Mesenchymal stem cell (in vitro differentiated cells and primary cell): ENCODE measurements at regions not wholly inside any gene's neighbourhood (a gene's known extent, or its start where the extent isn't known, plus 50 kb on each side); places are given as distances from the start of the nearest gene placed in this dataset.

ENCODE experiments used
- DNase-seq: peaks from one replicate; pipeline ENCODE4 v3.0.0-alpha.2; 2013
- H2AFZ ChIP-seq: one replicate; pipeline ENCODE4 v1.6.1; 2013; ENCODE audit warnings: low read depth, mild to moderate bottlenecking, control low read depth, inconsistent platforms, low read length, moderate library complexity
- H2AK5ac ChIP-seq: 2 replicates; pipeline ENCODE4 v1.6.1; 2013; ENCODE audit warnings: low read length, moderate library complexity, mild to moderate bottlenecking, inconsistent platforms; ENCODE audit not compliant: severe bottlenecking
- H2BK120ac ChIP-seq: one replicate; pipeline ENCODE4 v1.6.1; 2013; ENCODE audit warnings: low read depth, mild to moderate bottlenecking, inconsistent platforms, low read length, moderate library complexity
- H2BK12ac ChIP-seq, 2 experiments: one replicate each; pipeline ENCODE4 v1.6.1; 2013; ENCODE audit warnings: inconsistent platforms in 2 of 2, low read length in 2 of 2, mild to moderate bottlenecking in 2 of 2, moderate library complexity in 2 of 2, control low read depth in 1 of 2
- H2BK15ac ChIP-seq: one replicate; pipeline ENCODE4 v1.6.1; 2013; ENCODE audit warnings: mild to moderate bottlenecking, low read depth, inconsistent platforms; ENCODE audit not compliant: poor library complexity, severe bottlenecking
- H2BK5ac ChIP-seq: 2 replicates; pipeline ENCODE4 v1.6.1; 2013; ENCODE audit warnings: low read depth, mild to moderate bottlenecking, low read length, control low read depth, inconsistent platforms; ENCODE audit not compliant: poor library complexity, severe bottlenecking
- H3K14ac ChIP-seq, 2 experiments: one replicate each; pipeline ENCODE4 v1.6.1; 2013; ENCODE audit warnings: inconsistent platforms in 2 of 2, low read length in 2 of 2, control low read depth in 1 of 2, mild to moderate bottlenecking in 1 of 2, moderate library complexity in 1 of 2
- H3K18ac ChIP-seq, 2 experiments: one replicate each; pipeline ENCODE4 v1.6.1; 2013; ENCODE audit warnings: inconsistent platforms in 2 of 2, low read length in 2 of 2, control low read depth in 1 of 2, low read depth in 1 of 2, mild to moderate bottlenecking in 1 of 2
- H3K23ac ChIP-seq, 2 experiments: one replicate each; pipeline ENCODE4 v1.6.1; 2013; ENCODE audit warnings: inconsistent platforms in 2 of 2, low read length in 2 of 2, mild to moderate bottlenecking in 2 of 2, moderate library complexity in 2 of 2, control low read depth in 1 of 2
- H3K27ac ChIP-seq: 2 replicates; pipeline ENCODE4 v1.5.1; 2013; ENCODE audit warnings: mild to moderate bottlenecking, moderate library complexity, low read length, control low read depth, inconsistent platforms; ENCODE audit not compliant: poor library complexity, severe bottlenecking
- H3K27me3 ChIP-seq, 2 experiments: 2 replicates each; pipeline versions ENCODE4 v1.6.1 to v1.7.0; 2013; ENCODE audit warnings: low read length in 2 of 2, mild to moderate bottlenecking in 2 of 2, moderate library complexity in 2 of 2, control low read depth in 1 of 2, inconsistent platforms in 1 of 2; ENCODE audit not compliant: control insufficient read depth in 1 of 2, insufficient read depth in 1 of 2
- H3K36me3 ChIP-seq, 2 experiments: 2 replicates each; pipeline versions ENCODE4 v1.6.1 to v1.7.0; 2013; ENCODE audit warnings: low read length in 2 of 2, control low read depth in 1 of 2, inconsistent platforms in 1 of 2, low read depth in 1 of 2, mild to moderate bottlenecking in 1 of 2; ENCODE audit not compliant: insufficient read depth in 2 of 2, control insufficient read depth in 1 of 2
- H3K4ac ChIP-seq, 2 experiments: one replicate each; pipeline ENCODE4 v1.6.1; 2013; ENCODE audit warnings: inconsistent platforms in 2 of 2, low read length in 2 of 2, mild to moderate bottlenecking in 2 of 2, moderate library complexity in 2 of 2, control low read depth in 1 of 2, low read depth in 1 of 2
- H3K4me1 ChIP-seq: 2 replicates; pipeline ENCODE4 v1.6.1; 2013; ENCODE audit warnings: low read depth, low read length, control low read depth; ENCODE audit not compliant: control insufficient read depth, insufficient read depth
- H3K4me2 ChIP-seq: 2 replicates; pipeline ENCODE4 v1.6.1; 2013; ENCODE audit warnings: low read length, mild to moderate bottlenecking, inconsistent platforms; ENCODE audit not compliant: poor library complexity, severe bottlenecking
- H3K4me3 ChIP-seq, 2 experiments: 2 replicates each; pipeline versions ENCODE4 v1.5.1 to v1.7.0; 2013; ENCODE audit warnings: low read length in 2 of 2, mild to moderate bottlenecking in 2 of 2, control low read depth in 1 of 2, low read depth in 1 of 2; ENCODE audit not compliant: insufficient read depth in 1 of 2
- H3K79me1 ChIP-seq: replicated peaks from 2 replicates; pipeline ENCODE4 v1.6.1; 2013; ENCODE audit warnings: mild to moderate bottlenecking, control low read depth, low read length, inconsistent platforms; ENCODE audit not compliant: poor library complexity, severe bottlenecking
- H3K9ac ChIP-seq: 2 replicates; pipeline ENCODE4 v1.7.0; 2013; ENCODE audit warnings: mild to moderate bottlenecking, low read length, moderate library complexity
- H3K9me3 ChIP-seq: 2 replicates; pipeline ENCODE4 v1.7.0; 2013; ENCODE audit warnings: mild to moderate bottlenecking, low read length; ENCODE audit not compliant: control insufficient read depth
- H4K8ac ChIP-seq: one replicate; pipeline ENCODE4 v1.6.1; 2013; ENCODE audit warnings: inconsistent platforms, mild to moderate bottlenecking, low read length, moderate library complexity
- H4K91ac ChIP-seq: one replicate; pipeline ENCODE4 v1.6.1; 2013; ENCODE audit warnings: mild to moderate bottlenecking, low read length, inconsistent platforms
- WGBS: methylation state at CpG from one replicate; pipeline ENCODE4 v1.1.7; 2013; ENCODE audit warnings: mixed read lengths; 5-methylcytosine and 5-hydroxymethylcytosine counted together

DNA sequence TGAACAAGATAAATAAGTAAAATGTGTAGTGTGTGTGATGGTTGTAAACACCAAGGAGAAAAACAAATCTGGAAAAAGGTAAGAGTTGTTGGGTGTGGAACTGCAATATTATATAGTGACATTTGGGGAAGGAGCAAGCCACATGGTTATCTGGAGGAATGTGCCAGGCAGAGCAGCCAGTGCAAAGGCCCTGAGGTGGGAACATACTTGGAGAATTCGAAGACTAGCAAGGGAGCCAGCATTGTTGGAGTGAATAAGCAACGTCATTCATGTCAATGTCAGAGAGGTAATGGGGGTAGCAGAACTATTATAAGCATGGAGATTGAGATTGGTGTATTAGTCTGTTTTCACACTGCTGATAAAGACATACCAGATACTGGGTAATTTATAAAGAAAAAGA is 241.5 kb upstream of the LHX5 start:
- no peak overlapping the region for H3K18ac ChIP-seq
- H2BK5ac ChIP-seq = no peak overlapping the region
- H3K27me3 ChIP-seq = peaks cover 7 to 36% of the 10 kb centered on the region in 2 experiments
- H3K36me3 ChIP-seq = no peaks in the 10 kb centered on the region
- no peak overlapping the region for H4K91ac ChIP-seq
- no peak overlapping the region for H3K9ac ChIP-seq
- H4K8ac ChIP-seq = no peak overlapping the region
- no peak overlapping the region for H3K23ac ChIP-seq
- no peak overlapping the region for H3K4me2 ChIP-seq
- no peaks in the 10 kb centered on the region for H3K79me1 ChIP-seq
- H3K14ac ChIP-seq = no peak overlapping the region
- H2BK15ac ChIP-seq = no peak overlapping the region
- H2BK120ac ChIP-seq = no peak overlapping the region
- no peak overlapping the region for H2BK12ac ChIP-seq
- H3K9me3 ChIP-seq = peaks cover 10% of the 10 kb centered on the region
- no peak overlapping the region for H3K4me3 ChIP-seq
- no peak overlapping the region for H3K4ac ChIP-seq
- WGBS = 65% methylated on average over 2 of the region's 2 CpGs
- DNase-seq = no peak
- H3K27ac ChIP-seq = no peak overlapping the region
- no peak overlapping the region for H2AK5ac ChIP-seq
- no peak overlapping the region for H2AFZ ChIP-seq
- no peaks in the 10 kb centered on the region for H3K4me1 ChIP-seq

DNA sequence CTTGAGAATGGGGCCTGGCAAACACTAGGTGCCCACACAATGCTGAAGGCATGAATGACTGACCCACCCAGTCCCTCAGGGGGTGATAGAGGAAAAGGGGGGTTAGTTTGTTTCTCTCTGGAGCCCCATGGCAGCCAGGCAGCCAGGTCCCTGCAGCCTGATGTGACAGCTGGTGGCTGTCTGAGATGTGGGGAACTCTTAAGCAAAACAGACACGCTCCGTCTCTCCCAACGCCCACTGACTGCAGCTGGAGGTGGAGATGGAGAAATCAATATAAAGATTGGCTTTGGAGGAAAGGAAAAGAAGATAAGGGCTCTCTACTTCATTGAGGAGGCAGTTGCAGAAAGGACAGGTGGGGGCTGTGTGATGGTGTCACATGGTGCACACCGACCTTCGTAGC is 240.8 kb upstream of the LHX5 start:
- H2BK15ac ChIP-seq = no peak overlapping the region
- H3K79me1 ChIP-seq = no peaks in the 10 kb centered on the region
- H3K4ac ChIP-seq = no peak overlapping the region
- H3K9ac ChIP-seq = no peak overlapping the region
- H2AFZ ChIP-seq = no peak overlapping the region
- H3K36me3 ChIP-seq = no peaks in the 10 kb centered on the region
- no peak overlapping the region for H3K4me2 ChIP-seq
- H2AK5ac ChIP-seq = no peak overlapping the region
- no peak overlapping the region for H2BK120ac ChIP-seq
- 91% methylated on average over 5 of the region's 5 CpGs for WGBS
- H3K18ac ChIP-seq = no peak overlapping the region
- peaks cover 7 to 40% of the 10 kb centered on the region in 2 experiments for H3K27me3 ChIP-seq
- DNase-seq = no peak
- no peak overlapping the region for H4K8ac ChIP-seq
- no peak overlapping the region for H3K23ac ChIP-seq
- H3K9me3 ChIP-seq = peaks cover 10% of the 10 kb centered on the region
- no peak overlapping the region for H3K4me3 ChIP-seq
- H3K14ac ChIP-seq = no peak overlapping the region
- H2BK5ac ChIP-seq = no peak overlapping the region
- no peak overlapping the region for H2BK12ac ChIP-seq
- no peaks in the 10 kb centered on the region for H3K4me1 ChIP-seq
- no peak overlapping the region for H4K91ac ChIP-seq
- H3K27ac ChIP-seq = no peak overlapping the region

DNA sequence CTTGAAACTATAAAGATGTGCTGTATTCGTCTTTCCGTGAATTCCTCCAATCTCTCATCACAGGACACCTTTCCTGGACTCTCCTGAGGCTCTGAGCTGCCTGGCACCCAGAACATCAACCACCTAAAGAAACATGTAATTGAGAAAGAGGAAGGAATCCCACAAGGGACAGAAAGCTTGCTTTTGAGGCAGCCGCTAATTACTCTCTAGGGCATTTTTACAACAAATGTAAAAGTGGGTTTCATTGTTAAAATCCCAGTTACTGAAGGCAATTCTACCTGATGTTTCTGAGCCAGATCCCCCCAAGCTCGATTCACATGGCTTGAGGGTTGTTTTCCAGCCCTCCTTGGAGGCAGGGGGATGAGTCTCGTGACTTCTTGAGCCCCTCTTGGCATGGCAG is 238.5 kb upstream of the LHX5 start:
- Histone ChIP-seq H3K9ac (no peak overlapping the region), H3K18ac (no peak overlapping the region), H2AFZ (no peak overlapping the region), H3K23ac (no peak overlapping the region), H2BK15ac (no peak overlapping the region), H3K27ac (no peak overlapping the region), H3K79me1 (no peaks in the 10 kb centered on the region), H2BK12ac (no peak overlapping the region), H3K14ac (no peak overlapping the region), H2AK5ac (no peak overlapping the region), H4K91ac (no peak overlapping the region), H2BK5ac (no peak overlapping the region), H3K36me3 (no peaks in the 10 kb centered on the region), H3K27me3 (peaks cover 7 to 44% of the 10 kb centered on the region in 2 experiments), H3K4me2 (no peak overlapping the region), H2BK120ac (no peak overlapping the region), H4K8ac (no peak overlapping the region), H3K9me3 (peaks cover 10% of the 10 kb centered on the region), H3K4me3 (no peak overlapping the region), H3K4ac (no peak overlapping the region), H3K4me1 (no peaks in the 10 kb centered on the region)
- DNase-seq = no peak
- 66% methylated on average over 5 of the region's 5 CpGs for WGBS

DNA sequence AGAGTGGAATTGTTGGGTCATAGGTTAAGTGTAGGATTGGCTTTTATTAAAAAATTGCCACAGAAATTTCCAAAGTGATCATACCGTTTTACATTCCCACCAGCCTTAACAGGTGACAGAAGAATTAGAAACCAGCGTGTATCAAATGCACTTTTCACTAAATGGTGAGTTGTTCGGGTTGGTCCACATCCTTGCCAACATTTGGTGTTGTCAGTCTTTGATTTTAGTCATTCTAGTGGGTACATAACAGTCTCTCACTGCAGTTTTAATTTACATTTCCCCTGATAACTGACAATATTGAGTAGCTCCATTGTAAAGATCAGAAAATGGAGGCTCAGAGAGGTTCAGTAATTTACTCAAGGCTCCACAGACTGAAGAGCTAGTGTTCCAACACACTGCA is 237.8 kb upstream of the LHX5 start:
- Histone ChIP-seq H3K27me3 (peaks cover 7 to 40% of the 10 kb centered on the region in 2 experiments), H3K9ac (no peak overlapping the region), H3K14ac (no peak overlapping the region), H3K4me1 (no peaks in the 10 kb centered on the region), H3K23ac (no peak overlapping the region), H2AFZ (no peak overlapping the region), H3K79me1 (no peaks in the 10 kb centered on the region), H3K4me2 (no peak overlapping the region), H3K18ac (no peak overlapping the region), H4K91ac (no peak overlapping the region), H3K4me3 (no peak overlapping the region), H3K4ac (no peak overlapping the region), H3K36me3 (no peaks in the 10 kb centered on the region), H2BK15ac (no peak overlapping the region), H2BK120ac (no peak overlapping the region), H3K27ac (no peak overlapping the region), H2BK12ac (no peak overlapping the region), H4K8ac (no peak overlapping the region), H2BK5ac (no peak overlapping the region), H2AK5ac (no peak overlapping the region), H3K9me3 (peaks cover 10% of the 10 kb centered on the region)
- WGBS = no CpG with 5 or more reads among the region's 3 CpGs
- no peak for DNase-seq
